NT2/D1 (cell line): ENCODE measurements at regions not wholly inside any gene's neighbourhood (a gene's known extent, or its start where the extent isn't known, plus 50 kb on each side); places are given as distances from the start of the nearest gene placed in this dataset.

ENCODE experiments used
- SUZ12 ChIP-seq: IDR thresholded peaks from 2 replicates; pipeline ENCODE4 v1.6.1; 2011; ENCODE audit not compliant: insufficient read length, insufficient read depth; ENCODE audit errors: extremely low read depth
- YY1 ChIP-seq: IDR thresholded peaks from 2 replicates; pipeline ENCODE4 v1.6.1; 2011; ENCODE audit not compliant: insufficient read length, insufficient read depth
- ZNF274 ChIP-seq: IDR thresholded peaks from 2 replicates; pipeline ENCODE4 v1.6.1; 2011; ENCODE audit warnings: mild to moderate bottlenecking, low read depth, low read length

DNA sequence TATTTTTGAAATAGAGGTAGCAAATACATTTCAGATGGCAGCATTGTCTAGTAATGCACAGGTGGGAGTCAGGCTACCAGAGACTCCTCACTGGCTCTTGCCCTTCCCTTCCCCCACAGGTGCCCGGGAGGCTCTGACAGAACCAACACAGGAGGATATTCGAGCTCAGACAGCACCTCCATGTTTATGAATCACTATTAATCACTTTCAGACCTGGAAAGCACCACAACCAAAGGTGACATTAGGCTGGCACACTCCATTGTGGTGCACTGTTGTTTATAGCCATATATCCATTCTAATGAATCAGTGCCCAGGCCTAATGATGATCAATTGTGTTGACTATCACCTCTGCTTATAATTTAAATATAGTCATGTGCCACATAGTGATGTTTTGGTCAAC lies 107.8 kb upstream of the NAMPT start:
- TF ChIP-seq SUZ12 (no peak), YY1 (no peak), ZNF274 (no peak)
